GM08714 (cell line): ENCODE measurements at regions not wholly inside any gene's neighbourhood (a gene's known extent, or its start where the extent isn't known, plus 50 kb on each side); places are given as distances from the start of the nearest gene placed in this dataset.

ENCODE experiments used
- H3K4me3 ChIP-seq: fragments of 200-500 bp; sonication (Bioruptor generic); 2 replicates; pipeline ENCODE4 v1.5.1; 2014; ENCODE audit warnings: mild to moderate bottlenecking, low read length, inconsistent platforms
- ZNF274 ChIP-seq: IDR thresholded peaks from 2 replicates; pipeline ENCODE4 v1.6.1; 2012; ENCODE audit warnings: mild to moderate bottlenecking, low read depth, low read length

- TF ChIP-seq ZNF274, result no peak
- H3K4me3 ChIP-seq, result no peak overlapping the region
Measured at GRCh38 chr14:40487824-40488223, 1055.6 kb upstream of the FBXO33 start.

- no peak for TF ChIP-seq ZNF274
- H3K4me3 ChIP-seq, result no peak overlapping the region
Measured at GRCh38 chr14:40485688-40486087, 1053.5 kb upstream of the FBXO33 start.

- H3K4me3 ChIP-seq, result no peak overlapping the region
- no peak for TF ChIP-seq ZNF274
Measured at GRCh38 chr14:40476005-40476404, 1043.8 kb upstream of the FBXO33 start.

- TF ChIP-seq ZNF274, result no peak
- H3K4me3 ChIP-seq, result no peak overlapping the region
Measured at GRCh38 chr14:40467969-40468368, 1035.7 kb upstream of the FBXO33 start.

DNA sequence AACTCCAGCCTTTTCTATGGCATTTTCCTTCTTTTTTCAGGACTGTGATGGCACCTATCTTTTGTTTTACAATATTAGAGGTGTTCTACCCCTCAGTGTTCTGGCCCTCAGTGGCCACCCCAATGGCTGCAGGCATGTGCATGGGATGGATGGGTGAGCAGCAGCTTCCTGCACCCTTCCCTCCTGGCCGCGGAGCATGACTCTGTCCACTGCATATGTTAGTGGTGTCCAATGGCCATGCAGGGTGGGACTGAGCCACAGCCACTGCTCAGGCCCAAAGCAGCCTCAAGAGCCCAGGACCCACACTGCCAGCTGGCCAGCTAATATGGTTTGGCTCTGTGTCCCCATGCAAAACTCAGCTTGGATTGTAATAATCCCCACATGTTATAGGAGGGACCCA lies 1032.3 kb upstream of the FBXO33 start:
- no peak for TF ChIP-seq ZNF274

GRCh38 chr14:40463886-40464285 lies 1031.7 kb upstream of the FBXO33 start:
- TF ChIP-seq ZNF274, result no peak
- H3K4me3 ChIP-seq, result no peak overlapping the region

More for the DNA sequence above, 1032.3 kb upstream of the FBXO33 start:
- H3K4me3 ChIP-seq, result no peak overlapping the region

- no peak overlapping the region for H3K4me3 ChIP-seq
- TF ChIP-seq ZNF274, result no peak
Measured at GRCh38 chr14:40452674-40453073, 1020.4 kb upstream of the FBXO33 start.

- H3K4me3 ChIP-seq, result no peak overlapping the region
- no peak for TF ChIP-seq ZNF274
Measured at GRCh38 chr14:40447017-40447416, 1014.8 kb upstream of the FBXO33 start.

- no peak for TF ChIP-seq ZNF274
Measured at GRCh38 chr14:40445020-40445419, 1012.8 kb upstream of the FBXO33 start.

GRCh38 chr14:40436551-40436950 lies 1004.3 kb upstream of the FBXO33 start:
- TF ChIP-seq ZNF274, result no peak
- H3K4me3 ChIP-seq, result no peak overlapping the region

More at GRCh38 chr14:40445020-40445419, 1012.8 kb upstream of the FBXO33 start:
- no peak overlapping the region for H3K4me3 ChIP-seq

DNA sequence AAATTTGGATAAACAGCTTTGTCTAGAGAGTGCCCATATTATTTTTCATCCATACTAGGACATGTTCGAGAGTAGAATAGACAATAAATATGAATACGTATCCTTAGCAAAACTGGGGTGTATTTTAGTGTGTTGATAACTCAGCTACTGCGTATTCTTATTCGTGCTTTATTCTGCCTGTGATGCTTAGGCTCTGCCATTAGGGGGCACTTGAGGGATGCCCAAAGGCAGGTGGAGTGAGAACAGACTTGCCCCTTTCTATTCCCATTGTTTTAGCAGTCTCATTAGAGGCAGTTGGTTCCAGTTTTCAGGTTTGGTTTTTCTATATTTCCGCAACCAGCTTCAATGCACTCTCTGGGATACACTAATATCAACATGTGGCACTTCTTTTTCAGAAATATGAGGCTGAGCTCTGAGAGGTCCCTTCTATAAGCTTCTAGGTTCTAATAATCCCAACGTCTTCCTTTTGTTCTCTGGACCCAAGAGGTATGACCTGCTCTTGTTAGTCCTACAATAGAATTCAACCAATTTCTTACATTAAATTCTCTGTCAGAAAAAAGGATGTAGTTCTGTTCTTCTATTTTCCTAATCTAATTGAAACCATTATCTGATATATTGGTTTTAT lies 985.7 kb upstream of the FBXO33 start:
- TF ChIP-seq ZNF274, result no peak
- no peak overlapping the region for H3K4me3 ChIP-seq

DNA sequence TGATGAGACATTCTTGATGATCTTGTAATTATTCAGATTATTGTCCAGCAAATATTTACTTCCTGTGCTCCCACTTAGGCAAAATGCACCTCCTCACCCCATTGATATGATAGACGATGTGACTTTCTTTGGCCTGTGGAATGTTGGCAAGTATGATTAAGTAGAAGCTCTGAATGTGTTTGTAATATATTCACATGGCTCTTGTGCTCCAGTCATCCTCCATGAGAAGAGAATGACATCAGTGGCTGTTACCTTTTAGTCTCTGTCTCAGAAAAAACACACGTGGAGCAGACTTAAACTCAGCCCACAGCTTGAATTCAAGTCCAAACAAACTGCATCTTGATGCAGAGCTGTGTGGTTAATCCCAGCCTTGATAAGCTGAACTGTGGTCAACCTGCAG lies 984.3 kb upstream of the FBXO33 start:
- no peak overlapping the region for H3K4me3 ChIP-seq
- no peak for TF ChIP-seq ZNF274

DNA sequence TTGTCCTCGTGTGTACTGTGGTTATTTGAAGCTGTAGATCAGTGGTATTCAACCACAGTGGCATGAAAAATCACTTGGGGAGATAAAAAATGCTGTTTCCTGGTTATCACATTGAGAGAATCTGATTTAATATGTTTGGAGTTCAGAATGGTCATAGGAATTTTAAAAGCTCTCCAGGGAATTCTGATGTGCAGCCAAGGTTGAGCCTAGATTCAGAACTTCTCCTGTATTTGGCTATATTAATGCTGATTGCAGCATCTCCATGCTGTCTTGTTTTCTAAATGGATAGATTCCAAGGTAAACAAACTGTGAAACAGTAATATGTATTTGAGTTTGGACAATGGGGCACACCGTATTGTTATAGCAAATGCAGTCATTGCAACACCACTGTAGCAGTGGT lies 982.2 kb upstream of the FBXO33 start:
- no peak for TF ChIP-seq ZNF274
- H3K4me3 ChIP-seq, result no peak overlapping the region

- H3K4me3 ChIP-seq, result no peak overlapping the region
- no peak for TF ChIP-seq ZNF274
Measured at GRCh38 chr14:40413136-40413535, 980.9 kb upstream of the FBXO33 start.

DNA sequence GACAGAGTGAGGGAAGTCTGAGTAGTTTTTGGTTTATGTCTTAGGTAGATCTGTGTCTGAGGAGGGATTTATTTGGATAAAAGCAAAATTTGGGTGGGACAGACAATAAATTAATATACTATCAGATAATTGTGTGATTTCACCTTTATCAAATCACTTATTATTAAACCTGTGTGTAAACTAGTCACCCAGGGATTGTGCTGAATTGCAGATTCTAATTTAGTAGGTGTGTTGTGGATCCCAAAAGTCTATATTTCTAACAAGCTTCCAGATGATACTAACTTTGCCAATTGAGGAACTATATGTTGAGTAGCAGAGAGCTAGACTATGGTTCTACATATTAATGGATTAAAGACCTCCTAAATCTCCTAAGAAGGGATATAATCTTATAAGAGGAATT lies 978.5 kb upstream of the FBXO33 start:
- no peak for TF ChIP-seq ZNF274

GRCh38 chr14:40402957-40403356 lies 970.7 kb upstream of the FBXO33 start:
- no peak overlapping the region for H3K4me3 ChIP-seq
- no peak for TF ChIP-seq ZNF274

More for the DNA sequence above, 978.5 kb upstream of the FBXO33 start:
- H3K4me3 ChIP-seq, result no peak overlapping the region
